GM12873 (cell line): ENCODE measurements at regions not wholly inside any gene's neighbourhood (a gene's known extent, or its start where the extent isn't known, plus 50 kb on each side); places are given as distances from the start of the nearest gene placed in this dataset.

Experiments used
- CTCF ChIP-seq: IDR thresholded peaks from 2 replicates; pipeline ENCODE4 v1.5.1; 2012; ENCODE audit warnings: low read depth, mild to moderate bottlenecking, moderate library complexity, low read length, control low read depth; ENCODE audit not compliant: insufficient read depth; ENCODE audit errors: missing control alignments

GRCh38 chr10:47090903-47091302, 179.7 kb downstream of the PTPN20 start:
- no peak for TF ChIP-seq CTCF

DNA sequence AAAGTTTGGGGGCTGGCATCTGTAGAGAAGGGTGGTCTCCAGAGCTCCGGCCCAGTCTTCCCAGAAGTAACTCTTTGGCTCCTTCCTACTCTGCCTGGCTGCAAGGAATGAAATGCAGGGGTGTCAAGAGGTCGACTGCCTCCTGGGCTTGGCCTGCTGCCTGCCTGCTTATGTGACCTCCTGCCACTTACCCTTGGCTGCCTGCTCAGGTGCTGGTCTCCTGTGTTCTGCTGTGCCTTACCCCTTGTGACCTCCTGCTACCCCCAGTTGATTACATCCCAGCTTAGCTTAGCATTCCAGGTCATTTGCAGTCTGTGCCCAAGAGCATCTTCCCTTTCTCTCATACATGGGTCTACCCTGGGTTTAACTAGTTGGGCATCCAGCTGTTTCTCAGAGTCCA, 180.2 kb downstream of the PTPN20 start:
- TF ChIP-seq CTCF = no peak

GRCh38 chr10:47092376-47092775, 181.1 kb downstream of the PTPN20 start:
- TF ChIP-seq CTCF = no peak

DNA sequence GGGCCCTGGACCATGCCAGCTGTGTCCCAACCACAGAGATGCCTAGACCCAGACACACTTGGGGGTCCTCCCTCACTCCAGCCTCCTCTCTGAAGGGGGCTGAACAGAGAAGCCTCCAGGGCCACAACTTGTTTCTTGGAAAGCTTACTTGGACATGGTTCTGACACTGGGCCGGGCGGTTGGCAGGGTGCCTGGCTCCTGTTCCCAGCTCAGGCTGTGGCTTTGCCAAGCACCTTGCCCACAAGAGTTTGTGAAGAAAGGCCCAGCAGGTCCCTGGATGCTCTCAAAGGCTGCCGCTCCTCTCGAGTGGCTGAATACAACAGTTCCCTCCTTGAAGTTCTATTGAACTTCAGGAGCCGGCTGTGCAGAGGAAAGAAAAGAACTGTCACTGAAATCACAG, 181.6 kb downstream of the PTPN20 start:
- no peak for TF ChIP-seq CTCF

DNA sequence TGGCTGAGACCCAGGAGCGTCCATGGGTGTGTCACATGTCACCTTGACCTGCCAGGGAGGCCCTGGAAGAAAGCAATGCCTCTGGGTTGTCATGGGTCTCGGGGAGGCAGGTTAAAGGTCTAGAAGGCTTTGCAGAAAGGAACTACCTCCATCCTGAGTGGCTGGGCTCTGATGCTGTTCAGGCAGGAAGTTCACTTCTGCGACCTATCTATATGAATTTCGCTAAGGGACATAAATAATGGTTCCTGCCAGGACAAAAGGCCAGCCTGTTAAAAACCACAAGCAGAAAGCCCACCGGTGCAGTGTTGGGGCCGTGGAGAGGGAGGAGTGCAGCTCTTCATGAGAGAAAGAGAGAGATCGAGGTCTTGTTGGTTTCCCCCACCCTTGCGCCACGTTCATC, 182.9 kb downstream of the PTPN20 start:
- no peak for TF ChIP-seq CTCF

DNA sequence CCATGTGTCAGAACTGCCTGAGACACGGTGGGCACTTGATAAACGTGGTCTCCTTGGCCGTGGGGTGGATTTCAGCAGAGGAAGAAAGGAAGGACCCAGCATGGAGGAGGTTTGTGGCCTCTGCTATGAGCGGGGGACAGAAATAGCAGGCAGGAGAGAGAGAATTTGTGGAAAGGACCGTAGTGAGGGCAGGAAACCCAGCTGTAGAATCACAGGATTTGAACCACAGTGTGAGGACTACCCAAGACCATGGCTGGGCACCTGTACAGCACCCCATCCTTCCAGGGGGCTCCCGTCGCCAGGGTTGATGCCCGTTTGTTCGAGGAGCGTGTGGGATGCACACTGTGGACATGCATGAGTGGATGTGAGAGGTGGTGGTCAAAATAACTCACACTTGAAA, 183.4 kb downstream of the PTPN20 start:
- no peak for TF ChIP-seq CTCF

DNA sequence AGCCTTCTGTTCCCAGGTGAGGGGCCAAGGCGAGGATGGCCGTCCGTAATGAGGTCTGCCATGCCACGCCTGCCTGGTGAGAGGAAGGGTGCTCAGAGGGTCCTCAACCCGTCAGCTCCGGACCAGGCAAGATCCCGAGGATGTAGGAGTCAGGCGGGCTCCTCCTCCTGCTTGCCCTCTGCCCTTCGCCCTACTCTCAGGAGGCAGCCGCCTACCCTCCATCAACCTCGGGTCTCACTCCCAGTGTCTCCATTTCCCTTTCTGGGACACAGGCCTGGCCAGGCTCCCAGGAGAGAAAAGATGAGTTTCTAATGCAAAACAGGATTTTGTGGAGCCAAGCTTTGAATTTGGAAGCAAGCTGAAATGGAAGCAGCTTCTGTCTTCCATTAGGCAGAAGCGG, 184.0 kb downstream of the PTPN20 start:
- TF ChIP-seq CTCF = no peak
